Breast epithelium (tissue), 4 donors: ENCODE measurements at regions not wholly inside any gene's neighbourhood (a gene's known extent, or its start where the extent isn't known, plus 50 kb on each side); places are given as distances from the start of the nearest gene placed in this dataset.

Experiments used
- DNase-seq, 2 donors: peaks; one replicate each; pipeline ENCODE4 v3.0.0-alpha.2; 2019; ENCODE audit warnings: low spot score in 2 of 2
- H3K27ac ChIP-seq, 2 donors: fragments of 200-600 bp; sonication (generic) in 1 of 2; one replicate each; pipeline ENCODE4 v1.5.1; 2016 to 2019; ENCODE audit warnings: mild to moderate bottlenecking in 1 of 2
- H3K27me3 ChIP-seq, 2 donors: fragments of 200-600 bp; sonication (generic) in 1 of 2; one replicate each; pipeline versions ENCODE4 v1.5.1 to v1.6.0; 2017 to 2019; ENCODE audit warnings: control low read depth in 1 of 2, mild to moderate bottlenecking in 1 of 2
- H3K36me3 ChIP-seq: fragments of 200-600 bp; one replicate; pipeline ENCODE4 v1.5.1; 2019
- H3K4me1 ChIP-seq, 2 donors: fragments of 200-600 bp; sonication (generic); one replicate each; pipeline ENCODE4 v1.5.1; 2016 to 2019; ENCODE audit warnings: control low read depth in 1 of 2
- H3K4me3 ChIP-seq, 3 donors: fragments of 200-600 bp; sonication (generic); 1 replicate in 2 of 3; 2 replicates in 1 of 3; pipeline ENCODE4 v1.5.1; 2016 to 2019; ENCODE audit warnings: mild to moderate bottlenecking in 3 of 3, moderate library complexity in 2 of 3
- H3K9me3 ChIP-seq, 2 donors: fragments of 200-600 bp; sonication (generic) in 1 of 2; one replicate each; pipeline ENCODE4 v1.5.1; 2016 to 2019; ENCODE audit warnings: control low read depth in 1 of 2
- CTCF ChIP-seq, 3 donors: fragments of 450-650 bp; IDR thresholded peaks; one replicate each; pipeline ENCODE4 v1.5.1; 2016 to 2017; ENCODE audit warnings: antibody characterized with exemption in 3 of 3, mild to moderate bottlenecking in 3 of 3, moderate library complexity in 3 of 3
- POLR2A ChIP-seq: fragments of 450-650 bp; IDR thresholded peaks from one replicate; pipeline ENCODE4 v1.6.1; 2016; ENCODE audit warnings: antibody characterized with exemption, mild to moderate bottlenecking, moderate library complexity
- POLR2AphosphoS5 ChIP-seq, 3 donors: sonication (generic); formaldehyde crosslinking; IDR thresholded peaks; one replicate each; pipeline ENCODE4 v1.6.1; 2017; ENCODE audit warnings: antibody characterized with exemption in 3 of 3
- intact Hi-C: fragments of 100-400 bp; cut with DNase I; formaldehyde crosslinking; loops from one replicate; pipeline ENCODE4 v1.15.1; 2023; ENCODE audit warnings: low total_unique reads

- Histone ChIP-seq H3K27ac (no peak overlapping the region), H3K4me3 (no peak overlapping the region), H3K4me1 (no peaks in the 10 kb centered on the region), H3K9me3 (no peaks in the 10 kb centered on the region), H3K36me3 (no peaks in the 10 kb centered on the region), H3K27me3 (no peaks in the 10 kb centered on the region)
- TF ChIP-seq CTCF (IDR thresholded peaks at IDR 0.05) (no peak), POLR2AphosphoS5 (IDR thresholded peaks at IDR 0.05) (no peak), POLR2A (no peak)
- DNase-seq, result no peak
- intact Hi-C loops, result no loop called here
Observed at GRCh38 chr1:14441302-14441741, 157.2 kb upstream of the KAZN start.

GRCh38 chr1:14442669-14443068 is 155.8 kb upstream of the KAZN start:
- no peak for TF ChIP-seq POLR2AphosphoS5 (IDR thresholded peaks at IDR 0.05)
- TF ChIP-seq POLR2A, result no peak
- no peak for TF ChIP-seq CTCF (IDR thresholded peaks at IDR 0.05)
- no peak for DNase-seq
- intact Hi-C loops, result no loop called here
- Histone ChIP-seq H3K4me1 (no peaks in the 10 kb centered on the region), H3K4me3 (no peak overlapping the region), H3K27me3 (no peaks in the 10 kb centered on the region), H3K36me3 (no peaks in the 10 kb centered on the region), H3K9me3 (no peaks in the 10 kb centered on the region), H3K27ac (no peak overlapping the region)

GRCh38 chr1:14443164-14443787 is 155.2 kb upstream of the KAZN start:
- no peaks in the 10 kb centered on the region for H3K36me3 ChIP-seq
- no peak overlapping the region for H3K4me3 ChIP-seq
- no peaks in the 10 kb centered on the region for H3K27me3 ChIP-seq
- no peaks in the 10 kb centered on the region for H3K4me1 ChIP-seq
- intact Hi-C loops, result no loop called here
- TF ChIP-seq POLR2A, result no peak
- TF ChIP-seq POLR2AphosphoS5 (IDR thresholded peaks at IDR 0.05), result no peak
- no peak for TF ChIP-seq CTCF (IDR thresholded peaks at IDR 0.05)
- no peak overlapping the region for H3K27ac ChIP-seq
- no peaks in the 10 kb centered on the region for H3K9me3 ChIP-seq
- no peak for DNase-seq

- no peaks in the 10 kb centered on the region for H3K27me3 ChIP-seq
- H3K36me3 ChIP-seq, result no peaks in the 10 kb centered on the region
- intact Hi-C loops, result no loop called here
- TF ChIP-seq POLR2AphosphoS5 (IDR thresholded peaks at IDR 0.05) (no peak), CTCF (IDR thresholded peaks at IDR 0.05) (no peak), POLR2A (no peak)
- no peak for DNase-seq
- H3K27ac ChIP-seq, result no peak overlapping the region
- H3K4me3 ChIP-seq, result no peak overlapping the region
- no peaks in the 10 kb centered on the region for H3K4me1 ChIP-seq
- no peaks in the 10 kb centered on the region for H3K9me3 ChIP-seq
Observed at GRCh38 chr1:14451217-14451616, 147.3 kb upstream of the KAZN start.

GRCh38 chr1:14452551-14452950 is 145.9 kb upstream of the KAZN start:
- intact Hi-C loops, result no loop called here
- H3K27ac ChIP-seq, result no peak overlapping the region
- H3K9me3 ChIP-seq, result no peaks in the 10 kb centered on the region
- H3K4me1 ChIP-seq, result no peaks in the 10 kb centered on the region
- TF ChIP-seq POLR2AphosphoS5 (IDR thresholded peaks at IDR 0.05), result no peak
- TF ChIP-seq CTCF (IDR thresholded peaks at IDR 0.05), result no peak
- no peak for TF ChIP-seq POLR2A
- H3K4me3 ChIP-seq, result no peak overlapping the region
- H3K36me3 ChIP-seq, result no peaks in the 10 kb centered on the region
- no peaks in the 10 kb centered on the region for H3K27me3 ChIP-seq
- no peak for DNase-seq
